Neural crest cell (in vitro differentiated cells): ENCODE measurements at regions not wholly inside any gene's neighbourhood (a gene's known extent, or its start where the extent isn't known, plus 50 kb on each side); places are given as distances from the start of the nearest gene placed in this dataset.

Experiments used
- DNase-seq: peaks from one replicate; pipeline ENCODE4 v3.0.0; 2021; ENCODE audit warnings: low read depth, mixed read lengths, low spot score
- H3K27ac Mint-ChIP-seq: one replicate; pipeline ENCODE4 v1.8.0; 2021; ENCODE audit warnings: mild to moderate bottlenecking, mixed read lengths; ENCODE audit not compliant: unreplicated experiment
- H3K27me3 Mint-ChIP-seq: 2 replicates; pipeline ENCODE4 v1.8.0; 2021; ENCODE audit warnings: low read depth, mild to moderate bottlenecking, mixed read lengths
- H3K36me3 Mint-ChIP-seq: 2 replicates; pipeline ENCODE4 v1.8.0; 2021; ENCODE audit warnings: low read depth, mild to moderate bottlenecking, mixed read lengths
- H3K4me1 Mint-ChIP-seq: 2 replicates; pipeline ENCODE4 v1.8.0; 2021; ENCODE audit warnings: mixed read lengths
- H3K4me3 Mint-ChIP-seq: one replicate; pipeline ENCODE4 v1.8.0; 2021; ENCODE audit warnings: mild to moderate bottlenecking, mixed read lengths
- H3K9me3 Mint-ChIP-seq: 2 replicates; pipeline ENCODE4 v1.8.0; 2021; ENCODE audit warnings: mixed read lengths
- TF ChIP-seq, protein P1 (sequence below): fragments of 200-600 bp; sonication (generic); conservative IDR thresholded peaks from 2 replicates; pipeline ENCODE4 v1.5.0; 2021; ENCODE audit warnings: antibody characterized with exemption, mild to moderate bottlenecking

DNA sequence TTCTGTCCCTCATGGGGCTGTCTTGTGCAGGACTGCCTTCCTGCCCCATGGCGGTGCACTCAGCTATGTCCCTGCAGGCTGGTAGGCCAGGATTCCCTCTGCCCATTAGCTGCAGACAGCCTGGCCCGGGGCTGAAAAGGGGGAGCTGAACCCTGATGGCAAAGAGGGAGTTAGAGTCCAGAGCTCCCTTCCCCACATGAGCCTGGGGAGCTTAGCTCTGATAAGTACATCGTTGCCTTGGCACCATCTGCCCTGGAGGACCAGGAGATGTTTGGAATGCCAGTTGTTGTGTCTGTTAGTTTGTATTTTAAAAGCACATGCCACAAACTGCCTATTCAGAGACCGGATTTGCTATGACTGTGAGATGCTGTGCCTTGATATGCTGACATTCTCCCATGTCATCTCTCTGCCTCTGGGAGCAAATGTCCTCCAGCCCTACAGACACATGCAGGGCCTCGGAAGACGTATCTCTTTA is 65.1 kb upstream of the AFF3 start:
- Mint-ChIP-seq H3K4me1 (no peaks in the 10 kb centered on the region), H3K27ac (no peak overlapping the region), H3K9me3 (no peaks in the 10 kb centered on the region), H3K27me3 (no peaks in the 10 kb centered on the region), H3K36me3 (no peaks in the 10 kb centered on the region), H3K4me3 (no peak overlapping the region)
- no peak for DNase-seq
- TF ChIP-seq, protein P1, sequence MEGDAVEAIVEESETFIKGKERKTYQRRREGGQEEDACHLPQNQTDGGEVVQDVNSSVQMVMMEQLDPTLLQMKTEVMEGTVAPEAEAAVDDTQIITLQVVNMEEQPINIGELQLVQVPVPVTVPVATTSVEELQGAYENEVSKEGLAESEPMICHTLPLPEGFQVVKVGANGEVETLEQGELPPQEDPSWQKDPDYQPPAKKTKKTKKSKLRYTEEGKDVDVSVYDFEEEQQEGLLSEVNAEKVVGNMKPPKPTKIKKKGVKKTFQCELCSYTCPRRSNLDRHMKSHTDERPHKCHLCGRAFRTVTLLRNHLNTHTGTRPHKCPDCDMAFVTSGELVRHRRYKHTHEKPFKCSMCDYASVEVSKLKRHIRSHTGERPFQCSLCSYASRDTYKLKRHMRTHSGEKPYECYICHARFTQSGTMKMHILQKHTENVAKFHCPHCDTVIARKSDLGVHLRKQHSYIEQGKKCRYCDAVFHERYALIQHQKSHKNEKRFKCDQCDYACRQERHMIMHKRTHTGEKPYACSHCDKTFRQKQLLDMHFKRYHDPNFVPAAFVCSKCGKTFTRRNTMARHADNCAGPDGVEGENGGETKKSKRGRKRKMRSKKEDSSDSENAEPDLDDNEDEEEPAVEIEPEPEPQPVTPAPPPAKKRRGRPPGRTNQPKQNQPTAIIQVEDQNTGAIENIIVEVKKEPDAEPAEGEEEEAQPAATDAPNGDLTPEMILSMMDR, result no peak

- Mint-ChIP-seq H3K27ac (no peak overlapping the region), H3K9me3 (no peaks in the 10 kb centered on the region), H3K4me3 (no peak overlapping the region), H3K4me1 (no peaks in the 10 kb centered on the region), H3K36me3 (no peaks in the 10 kb centered on the region), H3K27me3 (no peaks in the 10 kb centered on the region)
- TF ChIP-seq, protein P1, result no peak
- no peak for DNase-seq
These were observed 64.4 kb upstream of the AFF3 start for GRCh38 chr2:100206731-100207255.

- H3K36me3 Mint-ChIP-seq, result no peaks in the 10 kb centered on the region
- no peak for DNase-seq
- no peaks in the 10 kb centered on the region for H3K27me3 Mint-ChIP-seq
- no peaks in the 10 kb centered on the region for H3K4me1 Mint-ChIP-seq
- H3K4me3 Mint-ChIP-seq, result no peak overlapping the region
- peak overlapping the region; percentile 53 for H3K27ac Mint-ChIP-seq
- TF ChIP-seq, protein P1, result no peak
- H3K9me3 Mint-ChIP-seq, result no peaks in the 10 kb centered on the region
These were observed 62.8 kb upstream of the AFF3 start for GRCh38 chr2:100205174-100205573.

DNA sequence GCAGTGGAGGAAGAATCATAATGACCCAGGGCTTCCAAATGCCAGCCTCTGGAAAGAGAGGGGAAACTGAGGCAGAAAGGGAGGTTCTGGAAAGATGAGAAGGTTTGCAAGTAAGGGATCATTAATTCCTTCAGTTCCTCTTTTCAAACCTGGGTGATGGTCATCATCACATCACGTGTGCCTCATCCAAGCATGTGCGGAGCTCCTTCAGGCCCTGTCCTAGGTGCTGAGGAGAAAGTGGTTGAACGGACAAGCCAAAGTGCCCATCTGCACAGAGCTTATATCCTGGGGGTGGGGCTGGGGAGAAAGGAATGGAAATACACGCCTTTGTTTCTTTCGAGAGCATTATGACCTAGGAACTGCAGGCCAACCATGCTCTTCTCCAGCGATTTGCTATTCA is 60.2 kb upstream of the AFF3 start:
- TF ChIP-seq, protein P1, result no peak
- peaks cover 11% of the 10 kb centered on the region for H3K4me1 Mint-ChIP-seq
- no peak for DNase-seq
- no peak overlapping the region for H3K27ac Mint-ChIP-seq
- H3K27me3 Mint-ChIP-seq, result no peaks in the 10 kb centered on the region
- no peaks in the 10 kb centered on the region for H3K9me3 Mint-ChIP-seq
- H3K36me3 Mint-ChIP-seq, result no peaks in the 10 kb centered on the region
- H3K4me3 Mint-ChIP-seq, result no peak overlapping the region

DNA sequence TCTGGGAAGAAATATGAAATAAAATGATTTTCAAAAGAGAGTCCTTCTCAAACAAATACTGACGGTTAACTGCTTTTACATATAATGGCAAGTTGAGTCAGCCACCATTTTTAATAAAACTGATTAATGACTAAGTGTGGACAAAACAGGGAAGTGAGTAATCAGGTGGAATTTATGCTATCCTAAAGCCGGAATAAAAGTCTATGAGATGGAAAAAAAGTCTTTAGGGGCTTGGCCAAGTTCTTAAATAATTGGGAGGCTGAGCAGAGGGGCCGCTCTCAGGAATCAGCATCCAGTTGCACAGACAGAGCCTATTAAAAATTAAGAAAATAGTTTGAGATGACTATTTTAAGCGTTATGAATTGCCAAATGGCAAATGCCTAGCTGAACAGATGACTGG is 58.6 kb upstream of the AFF3 start:
- Mint-ChIP-seq H3K9me3 (no peaks in the 10 kb centered on the region), H3K27me3 (no peaks in the 10 kb centered on the region), H3K36me3 (no peaks in the 10 kb centered on the region), H3K27ac (no peak overlapping the region), H3K4me1 (peaks cover 18% of the 10 kb centered on the region), H3K4me3 (no peak overlapping the region)
- no peak for DNase-seq
- TF ChIP-seq, protein P1, result no peak

DNA sequence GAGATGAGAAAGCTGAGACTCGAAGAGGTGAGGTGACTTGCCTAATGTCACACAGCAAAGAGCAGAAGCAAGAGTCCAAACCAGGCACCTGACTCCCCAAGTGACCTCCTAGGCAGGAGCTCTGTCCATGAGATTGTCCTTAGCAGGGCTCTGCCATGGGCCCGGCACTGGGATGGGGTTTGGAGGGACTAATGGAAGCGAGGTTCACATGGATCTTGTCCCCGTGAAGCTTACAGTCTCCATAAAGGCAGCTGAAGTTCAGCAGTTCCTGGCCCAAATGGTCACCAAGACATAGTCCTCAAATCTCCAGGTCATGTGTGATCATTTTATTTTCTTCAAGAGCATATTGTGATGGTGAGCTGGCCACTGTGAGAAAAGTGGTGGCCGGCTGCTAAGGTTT is 57.0 kb upstream of the AFF3 start:
- Mint-ChIP-seq H3K4me1 (peaks cover 22% of the 10 kb centered on the region), H3K27ac (no peak overlapping the region), H3K36me3 (no peaks in the 10 kb centered on the region), H3K9me3 (no peaks in the 10 kb centered on the region), H3K4me3 (no peak overlapping the region), H3K27me3 (no peaks in the 10 kb centered on the region)
- TF ChIP-seq, protein P1, result no peak
- no peak for DNase-seq
